ENCODE measurements at regions not wholly inside any gene's neighbourhood (a gene's known extent, or its start where the extent isn't known, plus 50 kb on each side); places are given as distances from the start of the nearest gene placed in this dataset.

- TF ChIP-seq DMTF1 (CRISPR knock-in tag; IDR thresholded peaks at IDR 0.05) (no peak), PTBP1 (IDR thresholded peaks at IDR 0.05; ENCODE audit: low read depth, low read length, poor library complexity, severe bottlenecking) (no peak), MED13 (CRISPR knock-in tag; IDR thresholded peaks at IDR 0.05) (no peak)
Measured at GRCh38 chr2:67566285-67566684, 169.2 kb downstream of the ETAA1 start (continued).

- Histone ChIP-seq H3K79me2 (ENCODE audit: insufficient read depth, low read length) (no peaks in the 10 kb centered on the region), H3K4me1 (ENCODE audit: insufficient read depth, low read length) (no peaks in the 10 kb centered on the region)
- ATAC-seq: no peak
- no peak for TF ChIP-seq ZNF784 (CRISPR knock-in tag; IDR thresholded peaks at IDR 0.05; ENCODE audit: borderline replicate concordance)
- no peak for TF ChIP-seq TMF1 (CRISPR knock-in tag; IDR thresholded peaks at IDR 0.05; ENCODE audit: low read depth)
- TF ChIP-seq ZNF772 (CRISPR knock-in tag; IDR thresholded peaks at IDR 0.05): no peak
- TF ChIP-seq E2F2 (CRISPR knock-in tag; IDR thresholded peaks at IDR 0.05; ENCODE audit: borderline replicate concordance): no peak
- TF ChIP-seq SAP130 (CRISPR knock-in tag; IDR thresholded peaks at IDR 0.05; ENCODE audit: low read depth): no peak
- no peak for TF ChIP-seq ZFP62 (CRISPR knock-in tag; IDR thresholded peaks at IDR 0.05)
- no peak for TF ChIP-seq ZUFSP (CRISPR knock-in tag; IDR thresholded peaks at IDR 0.05; ENCODE audit: borderline replicate concordance)
- no peak for TF ChIP-seq NR1H2 (CRISPR knock-in tag; IDR thresholded peaks at IDR 0.05; ENCODE audit: borderline replicate concordance, low read depth)
- no peak for TF ChIP-seq MBNL3 (CRISPR knock-in tag; conservative IDR thresholded peaks at IDR 0.05)
- no peak for TF ChIP-seq KLF9 (CRISPR knock-in tag; IDR thresholded peaks at IDR 0.05; ENCODE audit: low read depth)
- TF ChIP-seq SP2 (CRISPR knock-in tag; IDR thresholded peaks at IDR 0.05): no peak
- TF ChIP-seq MEF2D (CRISPR knock-in tag; IDR thresholded peaks at IDR 0.05): no peak
- TF ChIP-seq ZNF878 (CRISPR knock-in tag; IDR thresholded peaks at IDR 0.05): no peak
- no peak for TF ChIP-seq SMARCE1 (IDR thresholded peaks at IDR 0.05; ENCODE audit: borderline replicate concordance)
- TF ChIP-seq ZNF34 (CRISPR knock-in tag; IDR thresholded peaks at IDR 0.05; ENCODE audit: borderline replicate concordance): no peak
Measured at GRCh38 chr2:67566958-67567635, 170.0 kb downstream of the ETAA1 start.

More at GRCh38 chr2:67566958-67567635, 170.0 kb downstream of the ETAA1 start:
- intact Hi-C loops (cut with micrococcal nuclease; ENCODE audit: unreplicated experiment): no loop called here
- no peaks in the 10 kb centered on the region for H4K20me1 ChIP-seq (ENCODE audit: insufficient read depth, low read length)
- in situ Hi-C loops (cut with HindIII; ENCODE audit: extremely low pct_ligation_motif_present, low pct_unique_long_range_greater_than_20kb): no loop called here
- DNase-seq (ENCODE audit: low spot score) (no peak), FAIRE-seq (no peak)
- H3K27ac ChIP-seq (ENCODE audit: extremely low read length, insufficient read depth, low read length): no peak overlapping the region
- no peak overlapping the region for H2AFZ ChIP-seq (ENCODE audit: low read length)
- WGBS (ENCODE audit: low lambda C conversion rate): 7% methylated on average over 5 of the region's 5 CpGs
- H3K36me3 ChIP-seq (replicated peaks in 1 of 2; ENCODE audit: control insufficient read depth in 1 of 2, insufficient read depth in 2 of 2, low read length in 2 of 2): no peaks in the 10 kb centered on the region
- POLR2A ChIA-PET: no interaction called here
- no peak overlapping the region for H3K4me2 ChIP-seq (ENCODE audit: low read depth, low read length)
- H3K4me3 ChIP-seq (replicated peaks in 1 of 3; ENCODE audit: insufficient read depth in 1 of 3, low read depth in 2 of 3, low read length in 3 of 3): no peak overlapping the region
- peaks cover 63% of the 10 kb centered on the region for H3K9me3 ChIP-seq (ENCODE audit: low read length)
- BruUV-seq (replicated peaks): no TSS peak
- CTCF ChIA-PET (ENCODE audit: low intra/inter-chr PET ratio, low total read pairs): no interaction called here
- H3K9ac ChIP-seq (ENCODE audit: insufficient read depth, low read depth, low read length): no peak overlapping the region
- H3K27me3 ChIP-seq (ENCODE audit: control insufficient read depth in 1 of 2, insufficient read depth in 2 of 2, low read length in 2 of 2): no peaks in the 10 kb centered on the region
